Right atrium auricular region (tissue), 2 donors: ENCODE measurements at regions not wholly inside any gene's neighbourhood (a gene's known extent, or its start where the extent isn't known, plus 50 kb on each side); places are given as distances from the start of the nearest gene placed in this dataset.
A peak's percentile ranks its signal among the peaks of the same experiment; 100 is the strongest.

Experiments
- DNase-seq: peaks from one replicate; pipeline ENCODE4 v3.0.0-alpha.2; 2019; ENCODE audit warnings: low spot score
- H3K27ac ChIP-seq, 2 donors: fragments of 200-600 bp; sonication (generic); 1 replicate in 1 of 2; 2 replicates in 1 of 2; pipeline ENCODE4 v1.5.1; 2016 to 2019
- H3K27me3 ChIP-seq, 2 donors: fragments of 200-600 bp; sonication (generic); one replicate each; pipeline versions ENCODE4 v1.5.1 to v1.6.0; 2017 to 2019
- H3K36me3 ChIP-seq: fragments of 200-600 bp; sonication (generic); one replicate; pipeline ENCODE4 v1.5.1; 2016
- H3K4me1 ChIP-seq, 2 donors: fragments of 200-600 bp; sonication (generic); one replicate each; pipeline versions ENCODE4 v1.5.1 to v1.6.0; 2017 to 2019
- H3K4me3 ChIP-seq, 2 donors: fragments of 200-600 bp; sonication (generic); 1 replicate in 1 of 2; 2 replicates in 1 of 2; pipeline ENCODE4 v1.5.1; 2017 to 2019; ENCODE audit warnings: mild to moderate bottlenecking in 1 of 2, moderate library complexity in 1 of 2
- H3K9me3 ChIP-seq, 2 donors: fragments of 200-600 bp; sonication (generic); one replicate each; pipeline ENCODE4 v1.5.1; 2019
- TF ChIP-seq, protein P1 (sequence below), 2 donors: fragments of 200-600 bp; sonication (generic); IDR thresholded peaks; one replicate each; pipeline ENCODE4 v1.5.1; 2019; ENCODE audit warnings: antibody characterized with exemption in 2 of 2

DNA sequence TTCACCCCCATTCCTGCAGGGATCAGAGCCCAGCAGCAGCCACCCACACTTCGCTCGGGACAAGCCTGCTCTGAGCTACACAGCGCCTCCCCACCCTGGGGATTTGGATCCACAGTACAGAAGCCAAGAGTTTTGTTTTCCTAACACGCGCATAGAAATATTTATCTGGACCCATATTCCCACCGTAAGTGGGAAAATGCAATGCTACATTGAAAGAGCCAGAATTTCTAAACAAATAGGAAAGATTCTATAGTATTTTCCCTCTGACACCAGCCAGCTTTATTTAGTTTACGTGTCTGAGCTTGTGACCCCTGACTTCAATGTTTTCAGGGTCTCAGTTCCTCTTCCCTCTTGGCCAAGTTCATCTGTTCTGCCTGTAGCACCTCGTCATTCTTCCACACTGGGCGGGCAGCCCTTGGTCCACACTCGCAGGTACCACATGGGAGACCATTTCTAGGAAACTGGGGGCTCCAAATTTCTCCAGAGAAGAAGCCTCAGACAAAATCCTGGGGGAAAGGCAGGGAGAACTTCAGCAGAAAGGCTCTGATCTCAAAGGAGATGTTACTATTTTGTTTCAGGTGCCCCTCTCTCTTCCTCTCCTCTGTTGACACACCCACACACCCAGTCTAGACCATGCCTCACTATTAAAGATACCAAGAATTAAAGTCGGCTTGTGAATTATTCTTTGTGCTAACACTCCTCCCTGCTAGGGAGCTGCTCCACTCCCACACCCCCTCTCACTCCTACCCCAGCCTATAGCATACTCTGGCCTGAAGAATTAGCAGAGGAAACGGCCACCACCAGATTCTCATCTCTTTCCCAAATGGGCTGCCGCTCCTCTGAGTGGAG lies 116.0 kb upstream of the PCGF5 start:
- TF ChIP-seq, protein P1, sequence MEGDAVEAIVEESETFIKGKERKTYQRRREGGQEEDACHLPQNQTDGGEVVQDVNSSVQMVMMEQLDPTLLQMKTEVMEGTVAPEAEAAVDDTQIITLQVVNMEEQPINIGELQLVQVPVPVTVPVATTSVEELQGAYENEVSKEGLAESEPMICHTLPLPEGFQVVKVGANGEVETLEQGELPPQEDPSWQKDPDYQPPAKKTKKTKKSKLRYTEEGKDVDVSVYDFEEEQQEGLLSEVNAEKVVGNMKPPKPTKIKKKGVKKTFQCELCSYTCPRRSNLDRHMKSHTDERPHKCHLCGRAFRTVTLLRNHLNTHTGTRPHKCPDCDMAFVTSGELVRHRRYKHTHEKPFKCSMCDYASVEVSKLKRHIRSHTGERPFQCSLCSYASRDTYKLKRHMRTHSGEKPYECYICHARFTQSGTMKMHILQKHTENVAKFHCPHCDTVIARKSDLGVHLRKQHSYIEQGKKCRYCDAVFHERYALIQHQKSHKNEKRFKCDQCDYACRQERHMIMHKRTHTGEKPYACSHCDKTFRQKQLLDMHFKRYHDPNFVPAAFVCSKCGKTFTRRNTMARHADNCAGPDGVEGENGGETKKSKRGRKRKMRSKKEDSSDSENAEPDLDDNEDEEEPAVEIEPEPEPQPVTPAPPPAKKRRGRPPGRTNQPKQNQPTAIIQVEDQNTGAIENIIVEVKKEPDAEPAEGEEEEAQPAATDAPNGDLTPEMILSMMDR (IDR thresholded peaks at IDR 0.05): no peak
- Histone ChIP-seq H3K36me3 (no peaks in the 10 kb centered on the region), H3K4me1 (no peaks in the 10 kb centered on the region), H3K27me3 (no peaks in the 10 kb centered on the region), H3K27ac (no peak overlapping the region), H3K9me3 (no peaks in the 10 kb centered on the region), H3K4me3 (no peak overlapping the region)
- DNase-seq: no peak

DNA sequence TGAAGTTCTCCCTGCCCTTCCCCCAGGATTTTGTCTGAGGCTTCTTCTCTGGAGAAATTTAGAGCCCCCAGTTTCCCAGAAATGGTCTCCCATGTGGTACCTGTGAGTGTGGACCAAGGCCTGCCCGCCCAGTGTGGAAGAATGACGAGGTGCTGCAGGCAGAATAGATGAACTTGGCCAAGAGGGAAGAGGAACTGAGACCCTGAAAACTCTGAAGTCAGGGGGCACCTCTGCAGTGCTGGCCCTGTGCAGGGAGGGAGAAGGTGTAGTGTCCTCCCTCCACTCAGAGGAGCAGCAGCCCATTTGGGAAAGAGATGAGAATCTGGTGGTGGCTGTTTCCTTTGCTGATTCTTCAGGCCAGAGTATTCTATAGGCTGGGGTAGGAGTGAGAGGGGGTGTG lies 115.2 kb upstream of the PCGF5 start:
- DNase-seq: no peak
- H3K9me3 ChIP-seq: no peaks in the 10 kb centered on the region
- H3K4me3 ChIP-seq: no peak overlapping the region
- no peaks in the 10 kb centered on the region for H3K4me1 ChIP-seq
- no peaks in the 10 kb centered on the region for H3K27me3 ChIP-seq
- H3K36me3 ChIP-seq: no peaks in the 10 kb centered on the region
- TF ChIP-seq, protein P1 (IDR thresholded peaks at IDR 0.05): no peak
- no peak overlapping the region for H3K27ac ChIP-seq

DNA sequence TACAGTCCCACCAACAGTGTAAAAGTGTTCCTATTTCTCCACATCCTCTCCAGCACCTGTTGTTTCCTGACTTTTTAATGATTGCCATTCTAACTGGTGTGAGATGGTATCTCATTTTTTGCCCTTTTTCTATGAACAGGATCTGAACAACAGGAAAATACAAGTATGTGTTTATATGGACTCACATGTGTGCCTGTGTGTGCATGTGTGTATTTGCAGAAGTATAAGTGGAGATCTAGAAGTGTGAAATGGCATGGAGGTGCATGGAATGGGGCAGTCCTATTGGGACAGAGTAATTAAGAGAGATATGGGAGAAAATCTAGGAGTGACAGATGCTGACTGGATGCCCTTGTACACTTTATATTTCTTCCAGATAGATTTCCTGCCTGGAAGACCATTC lies 111.6 kb upstream of the PCGF5 start:
- Histone ChIP-seq H3K36me3 (no peaks in the 10 kb centered on the region), H3K4me1 (peaks cover 0 to 8% of the 10 kb centered on the region in 2 donors), H3K4me3 (no peak overlapping the region), H3K27me3 (no peaks in the 10 kb centered on the region), H3K9me3 (no peaks in the 10 kb centered on the region), H3K27ac (no peak overlapping the region)
- TF ChIP-seq, protein P1 (IDR thresholded peaks at IDR 0.05): no peak
- DNase-seq: no peak

DNA sequence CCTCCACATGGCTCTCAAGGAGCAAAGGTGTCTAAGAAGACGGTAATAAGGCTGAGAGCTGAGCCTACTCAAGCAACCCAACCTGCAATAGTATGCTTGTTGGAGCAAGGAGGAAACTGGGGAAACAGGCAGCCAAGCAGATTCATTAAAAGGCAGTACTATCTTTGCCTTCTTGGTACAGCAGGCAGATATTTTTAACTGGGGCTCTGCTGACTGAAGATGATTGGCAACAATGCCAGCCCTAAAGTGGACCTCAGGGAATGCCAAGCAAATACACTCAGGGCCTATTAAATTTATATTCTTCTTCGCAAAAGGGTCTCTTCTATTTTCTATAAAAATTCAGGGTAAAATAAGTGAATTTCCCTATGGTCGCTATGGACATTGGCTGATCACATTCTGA lies 109.4 kb upstream of the PCGF5 start:
- H3K27ac ChIP-seq: peak overlapping the region in 1 of 2 donors; percentile 9
- DNase-seq: no peak
- no peaks in the 10 kb centered on the region for H3K27me3 ChIP-seq
- H3K9me3 ChIP-seq: no peaks in the 10 kb centered on the region
- no peaks in the 10 kb centered on the region for H3K36me3 ChIP-seq
- H3K4me3 ChIP-seq: no peak overlapping the region
- H3K4me1 ChIP-seq: peaks cover 0 to 8% of the 10 kb centered on the region in 2 donors
- TF ChIP-seq, protein P1 (IDR thresholded peaks at IDR 0.05): no peak

DNA sequence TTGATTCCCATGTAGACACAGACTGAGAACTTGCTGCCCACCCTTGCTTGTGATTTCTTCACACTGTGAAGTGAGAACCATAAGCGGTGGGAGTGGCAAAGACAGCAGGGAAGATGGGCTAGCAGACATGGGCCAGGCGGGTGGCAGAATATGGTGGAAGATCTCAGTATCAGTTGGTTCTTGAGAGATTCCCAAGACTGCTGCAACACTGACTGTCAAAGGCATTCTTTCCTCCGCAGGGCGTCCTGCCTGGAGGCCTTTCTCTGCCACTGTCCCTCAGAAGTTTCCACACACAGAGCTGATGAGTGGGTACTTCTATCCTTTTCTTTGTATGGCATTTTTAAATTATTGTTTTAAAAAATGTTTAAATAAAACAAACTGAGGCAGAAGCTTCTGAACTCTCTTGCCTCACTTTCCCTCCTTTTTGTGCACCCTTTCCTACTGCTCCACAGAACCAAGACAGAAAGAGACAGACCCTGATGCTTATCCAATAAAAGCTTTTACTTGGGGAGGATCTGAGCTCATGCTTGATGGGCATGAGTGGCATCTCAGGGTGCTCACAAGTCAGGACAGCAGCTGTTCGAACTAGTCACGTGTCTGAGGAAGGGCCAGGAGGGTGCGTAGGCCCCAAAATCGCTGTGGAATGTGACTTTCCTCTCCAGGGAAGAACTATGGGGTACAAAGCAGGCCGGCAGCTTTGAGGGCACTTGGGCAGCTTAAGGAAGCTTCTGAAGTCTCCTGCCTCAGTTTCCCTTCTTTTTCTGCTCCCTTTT lies 104.7 kb upstream of the PCGF5 start:
- Histone ChIP-seq H3K27ac (no peak overlapping the region), H3K36me3 (no peaks in the 10 kb centered on the region), H3K4me3 (no peak overlapping the region), H3K4me1 (peaks cover 0 to 7% of the 10 kb centered on the region in 2 donors), H3K9me3 (no peaks in the 10 kb centered on the region), H3K27me3 (no peaks in the 10 kb centered on the region)
- TF ChIP-seq, protein P1 (IDR thresholded peaks at IDR 0.05): no peak
- DNase-seq: no peak
